Hepatocyte (in vitro differentiated cells): ENCODE measurements at regions not wholly inside any gene's neighbourhood (a gene's known extent, or its start where the extent isn't known, plus 50 kb on each side); places are given as distances from the start of the nearest gene placed in this dataset.
"Not testable (repeated sequence)": the region's sequence is repeated elsewhere in the genome, so short reads cannot be mapped to it uniquely, and the experiment has no call there.

Source experiments
- EZH2 ChIP-seq: fragments of 200-600 bp; sonication (generic); IDR thresholded peaks from 2 replicates; pipeline ENCODE4 v1.6.1; 2016; ENCODE audit warnings: antibody characterized with exemption, mild to moderate bottlenecking, borderline replicate concordance
- EZH2phosphoT487 ChIP-seq: fragments of 200-600 bp; sonication (generic); IDR thresholded peaks from one replicate; pipeline ENCODE4 v1.6.1; 2018; ENCODE audit warnings: antibody characterized with exemption, mild to moderate bottlenecking, low read depth, moderate library complexity; ENCODE audit not compliant: unreplicated experiment, severe bottlenecking
- TF ChIP-seq, protein P1 (sequence below): fragments of 200-600 bp; sonication (generic); IDR thresholded peaks from 2 replicates; pipeline ENCODE4 v1.5.1; 2016; ENCODE audit warnings: antibody characterized with exemption, mild to moderate bottlenecking; ENCODE audit not compliant: poor library complexity

DNA sequence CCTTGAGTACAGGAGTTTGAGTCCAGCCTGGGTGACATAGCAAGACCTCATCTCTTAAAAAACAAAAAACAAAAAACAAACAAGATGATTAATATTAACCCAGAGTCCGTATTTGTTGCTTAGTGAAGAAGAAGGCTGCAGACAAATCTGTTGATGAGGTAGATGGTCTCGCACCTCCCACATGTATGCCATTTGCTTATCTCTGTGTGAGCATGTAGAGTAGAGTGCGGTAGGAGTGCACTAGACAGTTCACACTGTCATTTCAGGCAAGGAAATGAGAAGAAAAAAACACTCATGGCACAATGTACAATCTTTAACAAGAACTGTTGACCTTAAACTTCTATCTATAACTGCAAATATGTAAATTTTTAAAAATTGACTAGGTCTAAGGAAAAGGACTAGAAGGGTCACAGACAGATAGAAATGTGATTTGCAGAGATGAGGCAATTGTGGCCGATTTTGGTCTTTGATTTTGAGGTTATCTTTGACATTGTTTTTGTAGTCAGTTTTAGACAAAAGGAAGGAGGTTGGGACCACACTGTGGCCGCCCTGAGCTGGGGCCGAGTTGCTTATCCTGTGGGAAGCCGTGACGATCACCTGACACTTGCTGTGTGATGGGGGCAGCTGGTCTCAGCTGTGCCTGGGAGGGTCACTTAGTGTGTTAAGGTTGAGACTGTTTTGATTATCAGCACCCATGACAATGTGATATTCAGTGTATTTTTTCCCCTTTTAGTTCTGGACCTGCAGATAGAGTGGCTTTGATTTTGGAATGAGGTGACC lies 127.2 kb downstream of the LAT start:
- TF ChIP-seq, protein P1, sequence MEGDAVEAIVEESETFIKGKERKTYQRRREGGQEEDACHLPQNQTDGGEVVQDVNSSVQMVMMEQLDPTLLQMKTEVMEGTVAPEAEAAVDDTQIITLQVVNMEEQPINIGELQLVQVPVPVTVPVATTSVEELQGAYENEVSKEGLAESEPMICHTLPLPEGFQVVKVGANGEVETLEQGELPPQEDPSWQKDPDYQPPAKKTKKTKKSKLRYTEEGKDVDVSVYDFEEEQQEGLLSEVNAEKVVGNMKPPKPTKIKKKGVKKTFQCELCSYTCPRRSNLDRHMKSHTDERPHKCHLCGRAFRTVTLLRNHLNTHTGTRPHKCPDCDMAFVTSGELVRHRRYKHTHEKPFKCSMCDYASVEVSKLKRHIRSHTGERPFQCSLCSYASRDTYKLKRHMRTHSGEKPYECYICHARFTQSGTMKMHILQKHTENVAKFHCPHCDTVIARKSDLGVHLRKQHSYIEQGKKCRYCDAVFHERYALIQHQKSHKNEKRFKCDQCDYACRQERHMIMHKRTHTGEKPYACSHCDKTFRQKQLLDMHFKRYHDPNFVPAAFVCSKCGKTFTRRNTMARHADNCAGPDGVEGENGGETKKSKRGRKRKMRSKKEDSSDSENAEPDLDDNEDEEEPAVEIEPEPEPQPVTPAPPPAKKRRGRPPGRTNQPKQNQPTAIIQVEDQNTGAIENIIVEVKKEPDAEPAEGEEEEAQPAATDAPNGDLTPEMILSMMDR = not testable (repeated sequence)
- TF ChIP-seq EZH2phosphoT487, EZH2: not testable (repeated sequence)
